Activated naive CD4-positive, alpha-beta T cell (primary cell): ENCODE measurements at regions not wholly inside any gene's neighbourhood (a gene's known extent, or its start where the extent isn't known, plus 50 kb on each side); places are given as distances from the start of the nearest gene placed in this dataset.

Experiments
- DNase-seq, 4 experiments: peaks; one replicate each; lab custom pipeline; 2025; lab: John Stamatoyannopoulos, UW

GRCh38 chr6:168908887-168909286, 344.8 kb downstream of the THBS2 start:
- no peak for DNase-seq

GRCh38 chr6:168908166-168908565, 345.5 kb downstream of the THBS2 start:
- no peak for DNase-seq

- DNase-seq, result no peak
Measured at GRCh38 chr6:168906391-168906790, 347.3 kb downstream of the THBS2 start.

GRCh38 chr6:168905451-168906090, 348.1 kb downstream of the THBS2 start:
- DNase-seq, result no peak

- no peak for DNase-seq
Measured at GRCh38 chr6:168903613-168904345, 349.9 kb downstream of the THBS2 start.

- DNase-seq, result no peak
Measured at GRCh38 chr6:168902075-168902474, 351.6 kb downstream of the THBS2 start.

- DNase-seq, result no peak
Measured at GRCh38 chr6:168901076-168901475, 352.6 kb downstream of the THBS2 start.

GRCh38 chr6:168896321-168896720, 357.3 kb downstream of the THBS2 start:
- DNase-seq, result no peak

GRCh38 chr6:168895102-168895812, 358.4 kb downstream of the THBS2 start:
- DNase-seq, result peak; percentile 38 to 73 (median 64)

- no peak for DNase-seq
Measured at GRCh38 chr6:168892031-168892430, 361.6 kb downstream of the THBS2 start.

GRCh38 chr6:168890981-168891365, 362.7 kb downstream of the THBS2 start:
- no peak for DNase-seq

- no peak for DNase-seq
Measured at GRCh38 chr6:168890306-168890980, 363.2 kb downstream of the THBS2 start.

GRCh38 chr6:168888786-168889345, 364.8 kb downstream of the THBS2 start:
- DNase-seq, result no peak

GRCh38 chr6:168888102-168888501, 365.5 kb downstream of the THBS2 start:
- no peak for DNase-seq

- DNase-seq, result no peak
Measured at GRCh38 chr6:168887621-168888020, 366.0 kb downstream of the THBS2 start.

GRCh38 chr6:168886964-168887363, 366.7 kb downstream of the THBS2 start:
- DNase-seq, result no peak

- DNase-seq, result no peak
Measured at GRCh38 chr6:168885751-168886742, 367.6 kb downstream of the THBS2 start.

- no peak for DNase-seq
Measured at GRCh38 chr6:168885196-168885595, 368.4 kb downstream of the THBS2 start.

- peak; percentile 51 to 80 (median 70) for DNase-seq
Measured at GRCh38 chr6:168884646-168885086, 369.0 kb downstream of the THBS2 start.

GRCh38 chr6:168884050-168884645, 369.5 kb downstream of the THBS2 start:
- peak in 1 of 4 experiments; percentile 9 for DNase-seq
